ENCODE measurements at regions not wholly inside any gene's neighbourhood (a gene's known extent, or its start where the extent isn't known, plus 50 kb on each side); places are given as distances from the start of the nearest gene placed in this dataset.
"Not testable (repeated sequence)": the region's sequence is repeated elsewhere in the genome, so short reads cannot be mapped to it uniquely, and the experiment has no call there.

- no peak for DNase-seq
Measured at GRCh38 chr1:4256351-4256750, 356.3 kb upstream of the C1orf174 start.

GRCh38 chr1:4258146-4258777 lies 358.2 kb upstream of the C1orf174 start:
- not testable (repeated sequence) for DNase-seq

GRCh38 chr1:4261327-4261726 lies 361.3 kb upstream of the C1orf174 start:
- no peak for DNase-seq

- no peak for DNase-seq
Measured at GRCh38 chr1:4262665-4263064, 362.6 kb upstream of the C1orf174 start.

GRCh38 chr1:4263699-4264098 lies 363.6 kb upstream of the C1orf174 start:
- DNase-seq = no peak

- no peak for DNase-seq
Measured at GRCh38 chr1:4265836-4266235, 365.8 kb upstream of the C1orf174 start.

- no peak for DNase-seq
Measured at GRCh38 chr1:4267381-4268261, 367.5 kb upstream of the C1orf174 start.

- DNase-seq = no peak
Measured at GRCh38 chr1:4268262-4268888, 368.3 kb upstream of the C1orf174 start.

GRCh38 chr1:4268889-4269284 lies 368.8 kb upstream of the C1orf174 start:
- DNase-seq = no peak

- DNase-seq = no peak
Measured at GRCh38 chr1:4269330-4269729, 369.3 kb upstream of the C1orf174 start.

GRCh38 chr1:4269952-4270570 lies 370.0 kb upstream of the C1orf174 start:
- DNase-seq = no peak

- no peak for DNase-seq
Measured at GRCh38 chr1:4270651-4271337, 370.7 kb upstream of the C1orf174 start.

GRCh38 chr1:4271338-4271998 lies 371.4 kb upstream of the C1orf174 start:
- DNase-seq = no peak

- DNase-seq = no peak
Measured at GRCh38 chr1:4272568-4272967, 372.5 kb upstream of the C1orf174 start.

- DNase-seq = no peak
Measured at GRCh38 chr1:4273243-4273642, 373.2 kb upstream of the C1orf174 start.

- no peak for DNase-seq
Measured at GRCh38 chr1:4273747-4274146, 373.7 kb upstream of the C1orf174 start.

- DNase-seq = no peak
Measured at GRCh38 chr1:4275083-4275482, 375.0 kb upstream of the C1orf174 start.

- DNase-seq = no peak
Measured at GRCh38 chr1:4276238-4276637, 376.2 kb upstream of the C1orf174 start.

GRCh38 chr1:4277598-4277997 lies 376.8 kb upstream of the AJAP1 start:
- DNase-seq = no peak

GRCh38 chr1:4284976-4285375 lies 369.4 kb upstream of the AJAP1 start:
- no peak for DNase-seq

- no peak for DNase-seq
Measured at GRCh38 chr1:4292861-4293260, 361.5 kb upstream of the AJAP1 start.

GRCh38 chr1:4298361-4299083 lies 355.9 kb upstream of the AJAP1 start:
- no peak for DNase-seq

All from NCI-H1417 (cell line).